Tibial artery (tissue), 4 donors: ENCODE measurements at regions not wholly inside any gene's neighbourhood (a gene's known extent, or its start where the extent isn't known, plus 50 kb on each side); places are given as distances from the start of the nearest gene placed in this dataset.

Experiments used
- DNase-seq, 2 donors: peaks; one replicate each; pipeline ENCODE4 v3.0.0-alpha.2; 2019
- H3K27ac ChIP-seq, 2 donors: fragments of 200-600 bp; sonication (generic) in 1 of 2; 1 replicate in 1 of 2; 2 replicates in 1 of 2; pipeline ENCODE4 v1.5.1; 2018 to 2019; ENCODE audit warnings: mild to moderate bottlenecking in 1 of 2
- H3K27me3 ChIP-seq, 2 donors: fragments of 200-600 bp; sonication (generic) in 1 of 2; one replicate each; pipeline versions ENCODE4 v1.5.1 to v1.6.0; 2016 to 2019
- H3K36me3 ChIP-seq, 3 donors: fragments of 200-600 bp; sonication (generic) in 2 of 3; one replicate each; pipeline ENCODE4 v1.5.1; 2016 to 2019; ENCODE audit warnings: mild to moderate bottlenecking in 2 of 3
- H3K4me1 ChIP-seq, 4 donors: fragments of 200-600 bp; sonication (generic) in 2 of 4; 1 replicate in 3 of 4; 2 replicates in 1 of 4; pipeline ENCODE4 v1.5.1; 2016 to 2019
- H3K4me3 ChIP-seq, 2 donors: fragments of 200-600 bp; sonication (generic) in 1 of 2; 1 replicate in 1 of 2; 2 replicates in 1 of 2; pipeline ENCODE4 v1.5.1; 2018 to 2019; ENCODE audit warnings: mild to moderate bottlenecking in 2 of 2
- H3K9me3 ChIP-seq, 3 donors: fragments of 200-600 bp; sonication (generic) in 1 of 3; one replicate each; pipeline ENCODE4 v1.5.1; 2016 to 2019
- intact Hi-C: fragments of 100-400 bp; cut with DNase I; formaldehyde crosslinking; loops from one replicate; pipeline ENCODE4 v1.15.0; 2023; ENCODE audit warnings: low total_unique reads
- TF ChIP-seq, protein P1 (sequence below), 2 experiments: fragments of 200-600 bp in 1 of 2; fragments of 450-650 bp in 1 of 2; IDR thresholded peaks; one replicate each; pipeline ENCODE4 v1.5.1; 2017 to 2019; ENCODE audit warnings: antibody characterized with exemption in 2 of 2, mild to moderate bottlenecking in 1 of 2, moderate library complexity in 1 of 2

DNA sequence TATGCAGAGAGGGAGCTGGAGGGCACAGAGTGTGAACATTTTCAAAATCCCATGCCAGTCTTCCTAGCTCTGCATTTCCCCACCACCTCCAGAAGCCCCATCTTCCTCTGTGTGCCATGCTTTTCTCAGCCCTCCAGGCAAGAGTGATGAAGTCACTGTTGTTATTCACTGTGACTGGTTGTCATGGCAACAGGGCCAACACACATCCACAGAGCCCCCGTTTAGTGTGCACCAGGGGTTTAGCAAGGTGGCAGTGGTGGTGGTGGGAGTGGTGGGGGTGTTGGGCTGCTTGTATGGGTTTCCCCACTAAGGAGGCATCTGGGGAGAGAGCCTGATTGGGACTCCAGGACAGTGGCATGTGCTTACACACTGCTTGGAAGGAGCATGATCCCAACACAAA is 309.9 kb upstream of the ASIC2 start:
- H3K4me3 ChIP-seq: no peak overlapping the region
- no peak overlapping the region for H3K27ac ChIP-seq
- no peaks in the 10 kb centered on the region for H3K36me3 ChIP-seq
- TF ChIP-seq, protein P1, sequence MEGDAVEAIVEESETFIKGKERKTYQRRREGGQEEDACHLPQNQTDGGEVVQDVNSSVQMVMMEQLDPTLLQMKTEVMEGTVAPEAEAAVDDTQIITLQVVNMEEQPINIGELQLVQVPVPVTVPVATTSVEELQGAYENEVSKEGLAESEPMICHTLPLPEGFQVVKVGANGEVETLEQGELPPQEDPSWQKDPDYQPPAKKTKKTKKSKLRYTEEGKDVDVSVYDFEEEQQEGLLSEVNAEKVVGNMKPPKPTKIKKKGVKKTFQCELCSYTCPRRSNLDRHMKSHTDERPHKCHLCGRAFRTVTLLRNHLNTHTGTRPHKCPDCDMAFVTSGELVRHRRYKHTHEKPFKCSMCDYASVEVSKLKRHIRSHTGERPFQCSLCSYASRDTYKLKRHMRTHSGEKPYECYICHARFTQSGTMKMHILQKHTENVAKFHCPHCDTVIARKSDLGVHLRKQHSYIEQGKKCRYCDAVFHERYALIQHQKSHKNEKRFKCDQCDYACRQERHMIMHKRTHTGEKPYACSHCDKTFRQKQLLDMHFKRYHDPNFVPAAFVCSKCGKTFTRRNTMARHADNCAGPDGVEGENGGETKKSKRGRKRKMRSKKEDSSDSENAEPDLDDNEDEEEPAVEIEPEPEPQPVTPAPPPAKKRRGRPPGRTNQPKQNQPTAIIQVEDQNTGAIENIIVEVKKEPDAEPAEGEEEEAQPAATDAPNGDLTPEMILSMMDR (IDR thresholded peaks at IDR 0.05): no peak
- no peaks in the 10 kb centered on the region for H3K9me3 ChIP-seq
- H3K4me1 ChIP-seq: peaks cover 0 to 4% (median 0%) of the 10 kb centered on the region in 4 donors
- intact Hi-C loops: no loop called here
- H3K27me3 ChIP-seq: peaks cover 0 to 8% of the 10 kb centered on the region in 2 donors
- no peak for DNase-seq

DNA sequence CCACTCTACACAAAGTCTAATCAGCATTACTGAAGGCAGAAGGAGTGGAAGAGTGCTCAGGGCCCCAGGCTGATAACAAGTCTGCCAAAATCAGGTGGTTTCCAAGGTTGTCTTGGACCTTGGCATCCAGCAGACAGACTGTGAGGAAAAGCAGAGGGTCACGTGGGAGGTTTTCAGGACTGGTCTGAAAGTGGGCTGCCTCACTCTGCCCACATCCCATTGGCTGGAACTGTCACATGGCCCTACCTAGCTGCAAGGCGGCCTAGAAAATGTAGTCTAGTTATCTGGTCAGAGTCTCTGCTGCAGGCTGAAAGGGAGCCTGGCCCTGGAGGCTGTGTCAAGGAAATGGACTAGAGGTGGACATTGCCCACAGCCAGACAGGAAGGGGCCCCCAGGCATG is 310.7 kb upstream of the ASIC2 start:
- intact Hi-C loops: no loop called here
- no peaks in the 10 kb centered on the region for H3K9me3 ChIP-seq
- H3K36me3 ChIP-seq: no peaks in the 10 kb centered on the region
- peaks cover 0 to 4% (median 0%) of the 10 kb centered on the region in 4 donors for H3K4me1 ChIP-seq
- H3K4me3 ChIP-seq: no peak overlapping the region
- TF ChIP-seq, protein P1 (IDR thresholded peaks at IDR 0.05): no peak
- DNase-seq: no peak
- peaks cover 0 to 8% of the 10 kb centered on the region in 2 donors for H3K27me3 ChIP-seq
- H3K27ac ChIP-seq: no peak overlapping the region

DNA sequence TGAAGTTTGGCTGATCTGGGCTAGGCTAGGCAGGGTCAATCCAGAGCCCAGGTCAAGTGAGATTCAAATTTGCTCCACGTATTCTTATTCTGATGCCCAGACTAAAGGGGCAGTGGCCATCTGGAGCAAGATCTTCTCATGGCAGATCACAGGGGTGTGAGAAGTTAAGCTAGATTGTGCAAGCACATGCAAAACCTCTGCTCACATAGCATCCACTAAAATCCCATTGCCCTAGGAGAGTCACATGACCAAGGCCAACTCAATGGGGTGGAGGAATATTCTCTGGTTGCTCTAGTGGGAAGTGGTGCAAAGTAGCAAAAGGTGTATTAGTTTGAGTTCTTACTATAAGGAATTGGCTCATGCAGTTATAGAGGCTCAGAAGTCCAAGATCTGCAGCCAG is 318.4 kb upstream of the ASIC2 start:
- intact Hi-C loops: no loop called here
- no peaks in the 10 kb centered on the region for H3K9me3 ChIP-seq
- no peak for DNase-seq
- peaks cover 0 to 4% (median 0%) of the 10 kb centered on the region in 4 donors for H3K4me1 ChIP-seq
- H3K27me3 ChIP-seq: no peaks in the 10 kb centered on the region
- H3K4me3 ChIP-seq: no peak overlapping the region
- no peak overlapping the region for H3K27ac ChIP-seq
- TF ChIP-seq, protein P1 (IDR thresholded peaks at IDR 0.05): no peak
- H3K36me3 ChIP-seq: no peaks in the 10 kb centered on the region

DNA sequence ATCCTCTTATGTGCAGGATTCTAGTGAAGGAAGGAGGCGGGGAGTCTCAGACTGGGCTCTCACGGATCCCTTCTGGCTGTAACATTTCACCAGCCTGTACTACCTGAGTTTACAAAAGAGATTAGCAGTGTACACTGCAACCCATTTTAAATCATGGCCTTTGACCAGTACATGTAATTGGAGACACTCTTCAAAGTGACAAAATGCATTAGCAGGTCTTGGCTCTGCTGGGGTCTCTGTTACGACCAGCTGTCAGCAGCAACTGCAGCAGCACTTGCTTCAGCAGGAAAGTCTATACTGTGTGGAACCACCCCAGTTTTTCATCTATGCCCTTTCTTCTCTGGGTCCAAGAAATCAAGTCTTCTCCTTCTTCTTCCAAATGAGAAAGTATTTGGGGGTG is 322.8 kb upstream of the ASIC2 start:
- no peak for DNase-seq
- Histone ChIP-seq H3K4me1 (peaks cover 0 to 23% (median 6%) of the 10 kb centered on the region in 4 donors), H3K27ac (no peak overlapping the region), H3K9me3 (no peaks in the 10 kb centered on the region), H3K27me3 (no peaks in the 10 kb centered on the region), H3K4me3 (no peak overlapping the region), H3K36me3 (no peaks in the 10 kb centered on the region)
- TF ChIP-seq, protein P1 (IDR thresholded peaks at IDR 0.05): no peak
- intact Hi-C loops: no loop called here

DNA sequence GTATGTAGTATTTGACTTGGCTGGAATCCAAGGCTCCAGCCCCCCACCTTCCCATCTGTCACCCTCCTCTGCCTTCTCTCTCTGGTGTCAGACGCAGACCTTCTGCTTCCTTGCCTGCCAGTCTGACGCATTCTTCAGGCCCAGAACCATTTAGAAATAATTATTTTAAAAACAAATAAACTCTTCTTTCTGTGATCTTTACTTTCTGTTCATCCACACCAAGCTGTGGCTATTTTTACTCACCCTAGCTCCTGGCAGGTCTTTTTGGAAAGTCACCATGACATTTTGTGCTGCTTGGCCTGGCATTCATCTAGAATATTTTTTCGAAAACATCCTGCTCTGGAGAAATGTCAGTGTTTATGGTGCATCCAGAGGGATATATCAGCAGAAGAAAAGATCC is 330.7 kb upstream of the ASIC2 start:
- Histone ChIP-seq H3K27ac (peak overlapping the region; percentile 63 to 71), H3K4me3 (no peak overlapping the region), H3K36me3 (no peaks in the 10 kb centered on the region), H3K27me3 (no peaks in the 10 kb centered on the region), H3K9me3 (no peaks in the 10 kb centered on the region), H3K4me1 (peaks cover 6 to 35% (median 12%) of the 10 kb centered on the region in 4 donors)
- TF ChIP-seq, protein P1 (IDR thresholded peaks at IDR 0.05): no peak
- intact Hi-C loops: no loop called here
- DNase-seq: no peak
